ENCODE measurements at regions not wholly inside any gene's neighbourhood (a gene's known extent, or its start where the extent isn't known, plus 50 kb on each side); places are given as distances from the start of the nearest gene placed in this dataset.

DNA sequence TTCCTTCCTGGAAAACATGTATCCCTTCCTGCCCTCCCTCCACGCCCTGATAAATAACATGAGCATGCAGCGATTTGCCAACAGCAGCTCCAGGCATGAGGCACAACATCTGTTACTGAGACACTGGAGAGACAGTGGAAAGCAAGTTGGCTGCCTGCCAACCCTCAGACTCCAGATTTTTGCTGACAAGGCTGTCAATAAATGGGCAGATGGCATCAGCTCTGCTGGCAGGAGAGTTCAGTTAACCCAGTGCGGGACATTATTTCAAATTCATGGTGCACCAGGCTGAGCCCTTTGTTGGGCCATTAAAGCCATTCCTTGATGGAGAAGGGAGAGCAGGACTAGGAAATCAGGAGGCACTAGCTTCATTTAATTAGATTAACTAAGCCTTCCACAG lies 293.3 kb downstream of the MEX3B start:
- Histone ChIP-seq H3K27ac (peak overlapping the region; percentile 34; the same call in 1 of the 2 replicates), H3K9me3 (ENCODE audit: low read depth, low read length) (no peaks in the 10 kb centered on the region), H3K4me3 (peak overlapping the region; percentile 56), H3K36me3 (ENCODE audit: insufficient read depth, low read length) (no peaks in the 10 kb centered on the region), H3K9ac (ENCODE audit: insufficient read length) (no peak overlapping the region)
- peak; percentile 98 for TF ChIP-seq FOXP2 (optimal IDR thresholded peaks at IDR 0.05; ENCODE audit: control extremely low read depth, extremely low read length, insufficient read depth)
- TF ChIP-seq POLR2AphosphoS5 (IDR thresholded peaks at IDR 0.05; ENCODE audit: borderline replicate concordance, low read depth, low read length), result peak; percentile 64; the same call in 1 of the 2 replicates
- TF ChIP-seq EZH2 (IDR thresholded peaks at IDR 0.05), result no peak
- DNase-seq (ENCODE audit: low read depth, low spot score), result peak; percentile 90

DNA sequence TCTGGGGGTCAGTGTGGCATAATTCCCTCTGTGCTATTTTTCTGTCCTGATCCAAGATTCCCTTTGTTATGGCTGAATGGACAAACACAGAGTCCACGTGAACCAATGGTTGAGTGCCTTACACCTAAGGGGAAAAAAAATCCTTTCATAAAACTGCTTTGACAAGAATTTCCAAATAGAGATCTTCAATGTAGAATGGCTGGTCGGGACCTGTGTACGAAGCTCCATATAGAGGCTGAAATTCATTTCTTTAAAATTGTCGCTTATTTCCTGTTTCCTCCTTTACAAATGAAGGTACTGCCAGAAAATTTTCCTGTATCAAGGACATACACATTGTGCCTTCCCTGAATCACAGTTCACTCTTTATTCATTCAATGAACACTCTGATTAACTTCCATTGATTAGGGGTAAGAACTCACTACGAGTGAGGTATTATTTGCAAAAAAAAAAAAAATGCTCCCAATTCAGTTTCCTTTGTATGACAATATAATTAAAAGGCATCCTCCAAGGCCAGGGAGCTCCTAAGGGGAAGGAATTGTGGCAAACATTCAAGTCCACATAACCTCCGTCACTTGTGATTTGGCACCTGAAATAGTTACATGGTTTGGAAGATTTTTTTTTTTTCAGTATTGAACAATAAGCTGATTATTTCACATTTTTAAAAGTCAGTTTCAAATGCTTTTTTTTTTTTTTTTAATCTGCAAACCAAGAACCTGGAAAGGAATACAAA lies 293.8 kb downstream of the MEX3B start:
- H3K27ac ChIP-seq, result peak overlapping the region; percentile 34
- H3K9me3 ChIP-seq (ENCODE audit: low read depth, low read length), result no peaks in the 10 kb centered on the region
- no peaks in the 10 kb centered on the region for H3K36me3 ChIP-seq (ENCODE audit: insufficient read depth, low read length)
- H3K4me3 ChIP-seq, result peak overlapping the region; percentile 56
- no peak for DNase-seq (ENCODE audit: low read depth, low spot score)
- H3K9ac ChIP-seq (ENCODE audit: insufficient read length), result no peak overlapping the region
- TF ChIP-seq POLR2AphosphoS5 (IDR thresholded peaks at IDR 0.05; ENCODE audit: borderline replicate concordance, low read depth, low read length), result no peak
- TF ChIP-seq EZH2 (IDR thresholded peaks at IDR 0.05), result no peak
- TF ChIP-seq FOXP2 (optimal IDR thresholded peaks at IDR 0.05; ENCODE audit: control extremely low read depth, extremely low read length, insufficient read depth), result no peak

DNA sequence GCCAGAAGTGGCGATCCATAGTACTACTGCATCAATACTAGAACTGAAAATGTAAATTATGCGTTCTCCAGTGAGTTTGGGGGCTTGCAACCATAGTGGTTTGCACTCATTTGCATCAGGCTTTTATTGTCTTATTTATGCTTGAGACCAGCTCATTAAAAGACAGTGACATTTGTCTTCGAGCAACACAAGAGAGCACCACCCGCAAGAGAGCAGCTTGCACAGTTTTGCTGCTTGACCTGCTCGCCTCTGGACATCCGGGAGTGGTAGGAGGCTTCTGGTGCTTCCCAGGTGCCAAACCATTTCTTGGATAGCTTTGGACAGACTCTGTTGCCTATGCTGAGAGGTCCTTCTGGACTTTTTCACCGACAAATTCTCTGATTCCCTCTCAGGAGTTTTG lies 294.6 kb downstream of the MEX3B start:
- no peak for DNase-seq (ENCODE audit: low read depth, low spot score)
- no peak overlapping the region for H3K4me3 ChIP-seq
- TF ChIP-seq FOXP2 (optimal IDR thresholded peaks at IDR 0.05; ENCODE audit: control extremely low read depth, extremely low read length, insufficient read depth) (no peak), POLR2AphosphoS5 (IDR thresholded peaks at IDR 0.05; ENCODE audit: borderline replicate concordance, low read depth, low read length) (no peak), EZH2 (IDR thresholded peaks at IDR 0.05) (no peak)
- H3K9ac ChIP-seq (ENCODE audit: insufficient read length), result no peak overlapping the region
- H3K36me3 ChIP-seq (ENCODE audit: insufficient read depth, low read length), result no peaks in the 10 kb centered on the region
- H3K9me3 ChIP-seq (ENCODE audit: low read depth, low read length), result no peaks in the 10 kb centered on the region
- H3K27ac ChIP-seq, result no peak overlapping the region

DNA sequence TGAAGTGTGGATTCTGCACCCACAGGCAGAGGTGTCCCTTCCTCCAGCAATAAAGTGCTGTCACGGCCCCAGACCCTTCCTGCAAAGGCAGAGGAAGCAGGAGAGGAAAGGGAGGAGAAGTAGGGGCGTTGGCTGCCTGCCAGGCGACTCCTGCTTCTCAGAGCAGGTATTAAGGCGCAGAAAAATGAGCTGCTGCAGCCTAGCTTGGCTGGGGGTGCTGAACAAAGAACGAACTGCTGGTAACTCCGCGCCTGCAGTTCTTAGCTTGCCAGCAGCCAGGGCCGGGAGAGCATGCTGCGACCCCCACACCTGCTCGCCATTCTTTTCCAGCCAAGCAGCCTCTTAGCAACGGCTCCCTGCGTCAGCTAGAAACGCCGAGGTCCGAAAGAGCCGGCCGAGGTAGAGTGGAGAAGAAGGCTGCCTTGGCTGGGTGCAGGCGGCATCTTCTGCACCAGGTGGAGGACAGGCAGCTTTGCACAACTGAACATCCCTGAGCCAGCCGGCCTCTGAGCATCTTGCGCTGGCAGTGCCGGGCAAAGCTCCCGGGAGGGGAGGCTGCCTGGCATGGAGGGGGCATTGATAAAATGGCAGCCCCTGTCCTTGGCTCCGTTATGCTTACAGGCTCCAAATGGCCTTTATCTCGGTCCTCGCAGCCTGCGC lies 296.0 kb downstream of the MEX3B start:
- no peak for TF ChIP-seq FOXP2 (optimal IDR thresholded peaks at IDR 0.05; ENCODE audit: control extremely low read depth, extremely low read length, insufficient read depth)
- TF ChIP-seq POLR2AphosphoS5 (IDR thresholded peaks at IDR 0.05; ENCODE audit: borderline replicate concordance, low read depth, low read length), result no peak
- no peak for TF ChIP-seq EZH2 (IDR thresholded peaks at IDR 0.05)
- no peak overlapping the region for H3K27ac ChIP-seq
- no peak overlapping the region for H3K4me3 ChIP-seq
- H3K9ac ChIP-seq (ENCODE audit: insufficient read length), result no peak overlapping the region
- H3K36me3 ChIP-seq (ENCODE audit: insufficient read depth, low read length), result no peaks in the 10 kb centered on the region
- DNase-seq (ENCODE audit: low read depth, low spot score), result no peak
- H3K9me3 ChIP-seq (ENCODE audit: low read depth, low read length), result no peaks in the 10 kb centered on the region

DNA sequence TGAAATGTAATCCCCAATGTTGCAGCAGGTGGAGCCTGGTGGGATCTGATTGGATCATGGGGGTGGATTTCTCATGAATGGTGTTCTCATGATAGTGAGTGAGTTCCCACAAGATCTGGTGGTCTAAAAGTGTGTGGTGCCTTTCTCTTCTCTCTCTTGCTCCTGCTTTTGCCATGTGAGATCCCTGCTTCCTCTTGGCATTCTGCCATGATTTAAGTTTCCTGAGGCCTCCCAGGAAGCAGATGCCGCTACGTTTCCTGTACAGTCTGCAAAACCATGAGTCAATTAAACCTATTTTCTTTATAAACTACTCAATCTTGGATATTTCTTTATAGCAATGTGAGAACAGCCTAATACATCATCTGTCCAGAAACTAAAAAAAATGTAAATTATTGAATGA lies 298.3 kb downstream of the MEX3B start:
- Histone ChIP-seq H3K9ac (ENCODE audit: insufficient read length) (no peak overlapping the region), H3K27ac (peak overlapping the region; percentile 83), H3K4me3 (peak overlapping the region; percentile 43), H3K9me3 (ENCODE audit: low read depth, low read length) (no peaks in the 10 kb centered on the region), H3K36me3 (ENCODE audit: insufficient read depth, low read length) (no peaks in the 10 kb centered on the region)
- TF ChIP-seq EZH2 (IDR thresholded peaks at IDR 0.05) (no peak), POLR2AphosphoS5 (IDR thresholded peaks at IDR 0.05; ENCODE audit: borderline replicate concordance, low read depth, low read length) (peak; percentile 34; the same call in 1 of the 2 replicates), FOXP2 (optimal IDR thresholded peaks at IDR 0.05; ENCODE audit: control extremely low read depth, extremely low read length, insufficient read depth) (no peak)
- peak; percentile 82 for DNase-seq (ENCODE audit: low read depth, low spot score)

DNA sequence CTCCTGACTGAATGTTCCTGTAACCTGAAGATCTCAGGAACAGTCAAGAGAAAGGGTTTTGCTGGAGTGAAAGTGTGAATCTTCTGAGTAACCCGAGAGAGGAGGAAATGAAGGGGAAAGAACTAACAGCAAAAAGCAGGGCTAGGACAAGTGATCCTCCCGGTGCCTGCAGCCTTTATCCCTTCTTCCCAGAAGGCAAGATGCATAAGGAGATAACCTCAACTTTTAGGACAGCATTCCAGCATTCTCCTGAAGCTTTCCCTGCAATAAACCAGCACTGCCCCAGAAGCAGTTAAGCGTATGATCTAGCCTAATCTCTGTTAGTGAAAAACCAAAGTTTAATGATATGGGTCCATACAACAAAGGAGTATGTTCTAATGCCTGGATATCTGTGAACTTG lies 298.8 kb downstream of the MEX3B start:
- TF ChIP-seq POLR2AphosphoS5 (IDR thresholded peaks at IDR 0.05; ENCODE audit: borderline replicate concordance, low read depth, low read length) (no peak), FOXP2 (optimal IDR thresholded peaks at IDR 0.05; ENCODE audit: control extremely low read depth, extremely low read length, insufficient read depth) (no peak), EZH2 (IDR thresholded peaks at IDR 0.05) (no peak)
- peak overlapping the region; percentile 83 for H3K27ac ChIP-seq
- no peak for DNase-seq (ENCODE audit: low read depth, low spot score)
- H3K9me3 ChIP-seq (ENCODE audit: low read depth, low read length), result no peaks in the 10 kb centered on the region
- no peak overlapping the region for H3K9ac ChIP-seq (ENCODE audit: insufficient read length)
- H3K36me3 ChIP-seq (ENCODE audit: insufficient read depth, low read length), result no peaks in the 10 kb centered on the region
- peak overlapping the region; percentile 43 for H3K4me3 ChIP-seq

DNA sequence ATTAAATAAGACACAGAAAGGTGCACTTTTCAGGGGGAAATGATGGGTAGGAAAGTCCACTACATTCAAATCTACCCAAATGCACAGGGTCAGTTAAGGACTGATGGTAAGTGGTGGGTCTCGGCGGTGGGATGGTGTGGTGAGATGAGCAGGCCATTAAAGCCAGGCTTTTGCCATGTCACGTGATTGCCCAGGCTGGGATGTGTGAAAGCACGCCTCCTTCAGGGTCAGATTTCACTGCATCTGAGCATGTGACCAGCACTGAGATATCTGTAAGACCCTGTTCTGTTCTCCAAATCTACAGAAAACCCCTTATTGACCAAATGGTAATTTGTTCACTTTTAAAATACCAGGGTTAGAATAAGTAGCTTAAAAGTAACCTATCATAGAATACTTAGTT lies 301.5 kb downstream of the MEX3B start:
- TF ChIP-seq EZH2 (IDR thresholded peaks at IDR 0.05) (no peak), FOXP2 (optimal IDR thresholded peaks at IDR 0.05; ENCODE audit: control extremely low read depth, extremely low read length, insufficient read depth) (no peak), POLR2AphosphoS5 (IDR thresholded peaks at IDR 0.05; ENCODE audit: borderline replicate concordance, low read depth, low read length) (no peak)
- H3K9me3 ChIP-seq (ENCODE audit: low read depth, low read length), result no peaks in the 10 kb centered on the region
- no peaks in the 10 kb centered on the region for H3K36me3 ChIP-seq (ENCODE audit: insufficient read depth, low read length)
- H3K4me3 ChIP-seq, result no peak overlapping the region
- no peak overlapping the region for H3K27ac ChIP-seq
- no peak overlapping the region for H3K9ac ChIP-seq (ENCODE audit: insufficient read length)
- DNase-seq (ENCODE audit: low read depth, low spot score), result no peak

DNA sequence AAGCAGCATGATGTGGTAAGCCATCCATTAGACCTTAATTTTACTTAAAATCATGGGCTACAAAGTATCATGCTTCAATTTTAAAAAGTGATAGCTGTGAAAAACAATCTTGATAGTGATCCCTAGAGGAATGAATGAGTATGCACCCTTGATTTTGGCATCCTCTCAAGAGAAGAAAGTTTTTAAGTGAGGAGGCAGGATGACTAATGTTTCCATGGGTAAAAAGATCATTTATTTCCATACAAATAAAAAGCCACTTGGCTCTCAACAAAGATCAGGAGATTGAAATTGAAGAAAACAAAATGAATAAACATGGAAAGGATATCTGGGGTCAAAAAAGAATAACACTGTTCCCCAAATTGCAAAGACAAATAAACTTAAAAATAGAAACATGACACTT lies 305.4 kb downstream of the MEX3B start:
- TF ChIP-seq FOXP2 (optimal IDR thresholded peaks at IDR 0.05; ENCODE audit: control extremely low read depth, extremely low read length, insufficient read depth), result no peak
- TF ChIP-seq EZH2 (IDR thresholded peaks at IDR 0.05), result no peak
- TF ChIP-seq POLR2AphosphoS5 (IDR thresholded peaks at IDR 0.05; ENCODE audit: borderline replicate concordance, low read depth, low read length), result no peak
- Histone ChIP-seq H3K36me3 (ENCODE audit: insufficient read depth, low read length) (no peaks in the 10 kb centered on the region), H3K9ac (ENCODE audit: insufficient read length) (no peak overlapping the region), H3K9me3 (ENCODE audit: low read depth, low read length) (no peaks in the 10 kb centered on the region), H3K4me3 (no peak overlapping the region), H3K27ac (no peak overlapping the region)
- no peak for DNase-seq (ENCODE audit: low read depth, low spot score)

Measured in SK-N-MC (cell line).